Caco-2 (cell line): ENCODE measurements at regions not wholly inside any gene's neighbourhood (a gene's known extent, or its start where the extent isn't known, plus 50 kb on each side); places are given as distances from the start of the nearest gene placed in this dataset.
A peak's percentile ranks its signal among the peaks of the same experiment; 100 is the strongest.

ENCODE experiments used
- BruUV-seq: library from RNA; stranded (reverse); fragments of 400-500 nt; replicated peaks from 2 replicates; lab custom pipeline; 2021; lab: Mats Ljungman, UMichigan
- CTCF ChIA-PET: fragments of 300-600 bp; sonication (Branson Sonifier 250); formaldehyde crosslinking; loops from one replicate; lab custom pipeline; 2022; ENCODE audit warnings: antibody characterized with exemption; lab: Charles Lee
- POLR2A ChIA-PET: fragments of 300-600 bp; sonication (Branson Sonifier 250); formaldehyde crosslinking; loops from one replicate; lab custom pipeline; 2022; ENCODE audit warnings: antibody characterized with exemption; lab: Charles Lee
- DNase-seq, 2 experiments: peaks; one replicate each; pipeline versions ENCODE4 v3.0.0 to v3.0.0-alpha.2; 2020 to 2022
- H3K27me3 ChIP-seq: replicated peaks from 2 replicates; pipeline ENCODE4 v1.6.0; 2011; ENCODE audit warnings: low read length; ENCODE audit not compliant: control insufficient read depth, insufficient read depth
- H3K36me3 ChIP-seq: 2 replicates; pipeline ENCODE4 v1.5.1; 2011; ENCODE audit warnings: low read length; ENCODE audit not compliant: control insufficient read depth, insufficient read depth
- H3K4me1 ChIP-seq: fragments of 250-450 bp; sonication (Bioruptor Pico); 2 replicates; pipeline ENCODE4 v1.5.1; 2020; ENCODE audit warnings: mild to moderate bottlenecking
- H3K4me3 ChIP-seq: 2 replicates; pipeline ENCODE4 v1.5.1; 2011; ENCODE audit warnings: low read depth, mild to moderate bottlenecking, control low read depth, low read length
- H3K9me3 ChIP-seq: fragments of 250-450 bp; sonication (Bioruptor Pico); 2 replicates; pipeline ENCODE4 v1.5.1; 2020; ENCODE audit warnings: mild to moderate bottlenecking, moderate library complexity
- H3K27ac Mint-ChIP-seq: one replicate; pipeline ENCODE4 v1.8.0; 2022; ENCODE audit warnings: mixed read lengths; ENCODE audit not compliant: unreplicated experiment
- H3K27me3 Mint-ChIP-seq: one replicate; pipeline ENCODE4 v1.8.0; 2022; ENCODE audit warnings: mixed read lengths; ENCODE audit not compliant: insufficient read depth, unreplicated experiment
- H3K36me3 Mint-ChIP-seq: one replicate; pipeline ENCODE4 v1.8.0; 2022; ENCODE audit warnings: mild to moderate bottlenecking, mixed read lengths; ENCODE audit not compliant: insufficient read depth, unreplicated experiment
- H3K4me1 Mint-ChIP-seq: one replicate; pipeline ENCODE4 v1.8.0; 2022; ENCODE audit warnings: low read depth, mixed read lengths; ENCODE audit not compliant: unreplicated experiment
- H3K4me3 Mint-ChIP-seq: one replicate; pipeline ENCODE4 v1.8.0; 2022; ENCODE audit warnings: mild to moderate bottlenecking, moderate library complexity, mixed read lengths; ENCODE audit not compliant: unreplicated experiment
- H3K9me3 Mint-ChIP-seq: one replicate; pipeline ENCODE4 v1.8.0; 2022; ENCODE audit warnings: mixed read lengths; ENCODE audit not compliant: unreplicated experiment
- CTCF ChIP-seq, 2 experiments: fragments of 200-600 bp in 1 of 2; IDR thresholded peaks; 1 replicate in 1 of 2; 2 replicates in 1 of 2; pipeline versions ENCODE4 v1.5.1 to v1.8.0; 2011 to 2022; ENCODE audit warnings: antibody characterized with exemption in 1 of 2, control low read depth in 1 of 2, inconsistent platforms in 1 of 2, low read depth in 1 of 2, low read length in 1 of 2, mild to moderate bottlenecking in 1 of 2, moderate library complexity in 1 of 2; ENCODE audit not compliant: insufficient read depth in 1 of 2, severe bottlenecking in 1 of 2, unreplicated experiment in 1 of 2
- intact Hi-C: fragments of 100-400 bp; cut with micrococcal nuclease; formaldehyde crosslinking; loops from one replicate; pipeline ENCODE4 v1.10.0; 2022; ENCODE audit not compliant: unreplicated experiment

DNA sequence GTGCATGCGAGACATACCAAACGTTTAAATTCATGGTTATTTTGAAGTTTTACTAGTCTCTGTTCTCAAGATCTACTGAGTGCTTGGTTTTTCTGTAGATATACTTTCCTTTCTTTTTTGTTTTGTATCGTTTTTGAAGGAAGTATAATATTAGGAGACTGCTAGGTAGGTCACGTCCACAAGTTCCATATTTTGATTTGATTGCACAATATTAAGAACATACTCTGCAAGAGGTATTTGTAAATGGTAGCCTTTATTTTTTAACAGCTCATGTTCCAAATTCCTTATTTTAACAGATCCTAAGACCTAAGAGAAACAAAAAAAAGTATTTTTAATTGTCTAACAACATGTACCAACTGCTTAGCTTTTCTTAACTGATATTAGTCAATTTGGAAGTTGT is 156.7 kb downstream of the SERPINI1 start:
- H3K27ac Mint-ChIP-seq = no peak overlapping the region
- no peaks in the 10 kb centered on the region for H3K36me3 Mint-ChIP-seq
- no peak for TF ChIP-seq CTCF (IDR thresholded peaks at IDR 0.05; ENCODE audit: insufficient read depth in 1 of 2, low read depth in 1 of 2, low read length in 1 of 2, severe bottlenecking in 1 of 2, unreplicated experiment in 1 of 2)
- Histone ChIP-seq H3K9me3 (no peaks in the 10 kb centered on the region), H3K4me3 (no peak overlapping the region), H3K36me3 (no peaks in the 10 kb centered on the region), H3K4me1 (no peaks in the 10 kb centered on the region), H3K27me3 (no peaks in the 10 kb centered on the region)
- ChIA-PET CTCF (no interaction called here), POLR2A (no interaction called here)
- no peak for DNase-seq
- no peaks in the 10 kb centered on the region for H3K4me1 Mint-ChIP-seq
- no peak overlapping the region for H3K4me3 Mint-ChIP-seq
- H3K27me3 Mint-ChIP-seq = no peaks in the 10 kb centered on the region
- BruUV-seq = no TSS peak
- no peaks in the 10 kb centered on the region for H3K9me3 Mint-ChIP-seq
- intact Hi-C loops = no loop called here

- Histone ChIP-seq H3K36me3 (no peaks in the 10 kb centered on the region), H3K4me1 (no peaks in the 10 kb centered on the region), H3K4me3 (no peak overlapping the region), H3K27me3 (no peaks in the 10 kb centered on the region), H3K9me3 (no peaks in the 10 kb centered on the region)
- no peak for DNase-seq
- H3K9me3 Mint-ChIP-seq = no peaks in the 10 kb centered on the region
- no peaks in the 10 kb centered on the region for H3K36me3 Mint-ChIP-seq
- peaks cover 3% of the 10 kb centered on the region for H3K27me3 Mint-ChIP-seq
- intact Hi-C loops = no loop called here
- H3K27ac Mint-ChIP-seq = no peak overlapping the region
- POLR2A ChIA-PET = no interaction called here
- no peak for TF ChIP-seq CTCF (IDR thresholded peaks at IDR 0.05; ENCODE audit: insufficient read depth in 1 of 2, low read depth in 1 of 2, low read length in 1 of 2, severe bottlenecking in 1 of 2, unreplicated experiment in 1 of 2)
- H3K4me3 Mint-ChIP-seq = no peak overlapping the region
- no peaks in the 10 kb centered on the region for H3K4me1 Mint-ChIP-seq
- CTCF ChIA-PET = no interaction called here
- BruUV-seq = no TSS peak
Observed at GRCh38 chr3:167887096-167887495, 151.6 kb downstream of the SERPINI1 start.

GRCh38 chr3:167886690-167887089 is 151.2 kb downstream of the SERPINI1 start:
- Histone ChIP-seq H3K27me3 (no peaks in the 10 kb centered on the region), H3K36me3 (no peaks in the 10 kb centered on the region), H3K4me1 (no peaks in the 10 kb centered on the region), H3K9me3 (no peaks in the 10 kb centered on the region), H3K4me3 (no peak overlapping the region)
- no TSS peak for BruUV-seq
- Mint-ChIP-seq H3K4me3 (no peak overlapping the region), H3K36me3 (no peaks in the 10 kb centered on the region), H3K27ac (peak overlapping the region; percentile 22), H3K27me3 (peaks cover 3% of the 10 kb centered on the region), H3K4me1 (no peaks in the 10 kb centered on the region), H3K9me3 (no peaks in the 10 kb centered on the region)
- TF ChIP-seq CTCF (IDR thresholded peaks at IDR 0.05; ENCODE audit: insufficient read depth in 1 of 2, low read depth in 1 of 2, low read length in 1 of 2, severe bottlenecking in 1 of 2, unreplicated experiment in 1 of 2) = no peak
- intact Hi-C loops = no loop called here
- no peak for DNase-seq
- ChIA-PET CTCF (no interaction called here), POLR2A (no interaction called here)
